ENCODE measurements at regions not wholly inside any gene's neighbourhood (a gene's known extent, or its start where the extent isn't known, plus 50 kb on each side); places are given as distances from the start of the nearest gene placed in this dataset.

GRCh38 chr14:76926521-76927251 is 100.5 kb downstream of the LRRC74A start:
- no peak for DNase-seq (ENCODE audit: low spot score)

- no peak for DNase-seq (ENCODE audit: low spot score)
These were observed 98.9 kb downstream of the LRRC74A start for GRCh38 chr14:76925097-76925441.

GRCh38 chr14:76924371-76925096 is 98.3 kb downstream of the LRRC74A start:
- peak; percentile 35 for DNase-seq (ENCODE audit: low spot score)

GRCh38 chr14:76923431-76924370 is 97.5 kb downstream of the LRRC74A start:
- DNase-seq (ENCODE audit: low spot score): no peak

- DNase-seq (ENCODE audit: low spot score): no peak
These were observed 96.4 kb downstream of the LRRC74A start for GRCh38 chr14:76922584-76922983.

- DNase-seq (ENCODE audit: low spot score): no peak
These were observed 95.9 kb downstream of the LRRC74A start for GRCh38 chr14:76922092-76922491.

- no peak for DNase-seq (ENCODE audit: low spot score)
These were observed 94.8 kb downstream of the LRRC74A start for GRCh38 chr14:76921088-76921399.

GRCh38 chr14:76920331-76921087 is 94.3 kb downstream of the LRRC74A start:
- DNase-seq (ENCODE audit: low spot score): no peak

GRCh38 chr14:76919431-76920330 is 93.5 kb downstream of the LRRC74A start:
- peak; percentile 96 for DNase-seq (ENCODE audit: low spot score)

Measured in kidney tubule cell (primary cell).